ENCODE measurements at regions not wholly inside any gene's neighbourhood (a gene's known extent, or its start where the extent isn't known, plus 50 kb on each side); places are given as distances from the start of the nearest gene placed in this dataset.
"Not testable (repeated sequence)": the region's sequence is repeated elsewhere in the genome, so short reads cannot be mapped to it uniquely, and the experiment has no call there.

GRCh38 chr7:86411814-86412213 is 231.9 kb upstream of the GRM3 start:
- Mint-ChIP-seq H3K9me3 (peaks cover 10% of the 10 kb centered on the region), H3K4me3 (no peak overlapping the region)
- DNase-seq = no peak

GRCh38 chr7:86407291-86407690 is 236.4 kb upstream of the GRM3 start:
- H3K36me3 ChIP-seq (ENCODE audit: control insufficient read depth, insufficient read depth, low read length) = no peaks in the 10 kb centered on the region
- TF ChIP-seq CTCF (conservative IDR thresholded peaks at IDR 0.05) = no peak
- H3K9me3 ChIP-seq (ENCODE audit: control insufficient read depth, low read length) = no peaks in the 10 kb centered on the region
- H3K9me3 Mint-ChIP-seq = no peaks in the 10 kb centered on the region
- no peaks in the 10 kb centered on the region for H3K27me3 Mint-ChIP-seq (ENCODE audit: insufficient read depth)
- H3K27ac ChIP-seq (ENCODE audit: low read depth, low read length) = no peak overlapping the region
- H3K36me3 Mint-ChIP-seq (ENCODE audit: low read depth) = no peaks in the 10 kb centered on the region
- peaks cover 2% of the 10 kb centered on the region for H3K4me1 Mint-ChIP-seq
- no peaks in the 10 kb centered on the region for H3K4me1 ChIP-seq (ENCODE audit: control insufficient read depth, insufficient read depth, low read length)
- no peak for DNase-seq
- no peak overlapping the region for H3K27ac Mint-ChIP-seq
- WGBS, 2 experiments (ENCODE audit: insufficient coverage in 1 of 2, insufficient read length in 1 of 2) = 80 to 88% methylated on average over 3 to 7 of the region's 7 CpGs
- H3K4me3 ChIP-seq (ENCODE audit: low read length) = no peak overlapping the region
- no peak overlapping the region for H3K4me3 Mint-ChIP-seq
- no peak overlapping the region for H3K9ac ChIP-seq (ENCODE audit: extremely low read depth, low read length, poor library complexity, severe bottlenecking)
- no peaks in the 10 kb centered on the region for H3K27me3 ChIP-seq (ENCODE audit: control insufficient read depth, insufficient read depth, low read length, poor library complexity, severe bottlenecking)

More at GRCh38 chr7:86411814-86412213, 231.9 kb upstream of the GRM3 start:
- Histone ChIP-seq H3K4me3 (ENCODE audit: low read length) (no peak overlapping the region), H3K9me3 (ENCODE audit: control insufficient read depth, low read length) (no peaks in the 10 kb centered on the region), H3K27ac (ENCODE audit: low read depth, low read length) (no peak overlapping the region), H3K4me1 (ENCODE audit: control insufficient read depth, insufficient read depth, low read length) (no peaks in the 10 kb centered on the region), H3K36me3 (ENCODE audit: control insufficient read depth, insufficient read depth, low read length) (no peaks in the 10 kb centered on the region), H3K27me3 (ENCODE audit: control insufficient read depth, insufficient read depth, low read length, poor library complexity, severe bottlenecking) (no peaks in the 10 kb centered on the region), H3K9ac (ENCODE audit: extremely low read depth, low read length, poor library complexity, severe bottlenecking) (no peak overlapping the region)
- WGBS, 2 experiments (ENCODE audit: insufficient coverage in 1 of 2, insufficient read length in 1 of 2) = 85% methylated on average over 2 of the region's 2 CpGs; no CpG with 5 or more reads in 1 of the 2 experiments
- TF ChIP-seq CTCF (conservative IDR thresholded peaks at IDR 0.05) = no peak
- Mint-ChIP-seq H3K27ac (no peak overlapping the region), H3K36me3 (ENCODE audit: low read depth) (no peaks in the 10 kb centered on the region), H3K27me3 (ENCODE audit: insufficient read depth) (no peaks in the 10 kb centered on the region), H3K4me1 (peaks cover 2% of the 10 kb centered on the region)

- WGBS, 2 experiments (ENCODE audit: insufficient coverage in 1 of 2, insufficient read length in 1 of 2) = 78 to 83% methylated on average over 3 to 6 of the region's 6 CpGs
- Mint-ChIP-seq H3K27ac (no peak overlapping the region), H3K4me1 (peaks cover 13% of the 10 kb centered on the region), H3K4me3 (no peak overlapping the region), H3K9me3 (peaks cover 32% of the 10 kb centered on the region), H3K27me3 (ENCODE audit: insufficient read depth) (no peaks in the 10 kb centered on the region), H3K36me3 (ENCODE audit: low read depth) (peaks cover 4% of the 10 kb centered on the region)
- H3K9ac ChIP-seq (ENCODE audit: extremely low read depth, low read length, poor library complexity, severe bottlenecking) = no peak overlapping the region
- no peak for TF ChIP-seq CTCF (conservative IDR thresholded peaks at IDR 0.05)
- H3K4me3 ChIP-seq (ENCODE audit: low read length) = no peak overlapping the region
- no peaks in the 10 kb centered on the region for H3K36me3 ChIP-seq (ENCODE audit: control insufficient read depth, insufficient read depth, low read length)
- H3K4me1 ChIP-seq (ENCODE audit: control insufficient read depth, insufficient read depth, low read length) = no peaks in the 10 kb centered on the region
- no peak overlapping the region for H3K27ac ChIP-seq (ENCODE audit: low read depth, low read length)
- peaks cover 31% of the 10 kb centered on the region for H3K9me3 ChIP-seq (ENCODE audit: control insufficient read depth, low read length)
- H3K27me3 ChIP-seq (ENCODE audit: control insufficient read depth, insufficient read depth, low read length, poor library complexity, severe bottlenecking) = no peaks in the 10 kb centered on the region
- DNase-seq = no peak
Observed at GRCh38 chr7:86391813-86392212, 251.9 kb upstream of the GRM3 start.

GRCh38 chr7:86375602-86376001 is 268.1 kb upstream of the GRM3 start:
- H3K4me3 ChIP-seq (ENCODE audit: low read length); H3K36me3 ChIP-seq (ENCODE audit: control insufficient read depth, insufficient read depth, low read length); H3K36me3 Mint-ChIP-seq (ENCODE audit: low read depth); DNase-seq; H3K4me1 ChIP-seq (ENCODE audit: control insufficient read depth, insufficient read depth, low read length); H3K4me1 Mint-ChIP-seq; H3K9ac ChIP-seq (ENCODE audit: extremely low read depth, low read length, poor library complexity, severe bottlenecking); H3K4me3 Mint-ChIP-seq; H3K27ac Mint-ChIP-seq; H3K27ac ChIP-seq (ENCODE audit: low read depth, low read length): not testable (repeated sequence)
- Histone ChIP-seq H3K9me3 (ENCODE audit: control insufficient read depth, low read length) (peaks cover 37% of the 10 kb centered on the region), H3K27me3 (ENCODE audit: control insufficient read depth, insufficient read depth, low read length, poor library complexity, severe bottlenecking) (peaks cover 11% of the 10 kb centered on the region)
- peaks cover 11% of the 10 kb centered on the region for H3K27me3 Mint-ChIP-seq (ENCODE audit: insufficient read depth)
- H3K9me3 Mint-ChIP-seq = peaks cover 44% of the 10 kb centered on the region
- WGBS, 2 experiments (ENCODE audit: insufficient coverage in 1 of 2, insufficient read length in 1 of 2) = 93 to 97% methylated on average over 5 to 10 of the region's 10 CpGs
